ENCODE measurements at regions not wholly inside any gene's neighbourhood (a gene's known extent, or its start where the extent isn't known, plus 50 kb on each side); places are given as distances from the start of the nearest gene placed in this dataset.

GRCh38 chr2:53334610-53335009 lies 433.0 kb upstream of the CHAC2 start:
- no peaks in the 10 kb centered on the region for H4K20me1 ChIP-seq (ENCODE audit: control insufficient read depth, insufficient read depth)
- no peaks in the 10 kb centered on the region for H3K4me1 ChIP-seq (ENCODE audit: control insufficient read depth, insufficient read depth, low read length)
- H3K9me3 ChIP-seq (replicated peaks; ENCODE audit: control insufficient read depth, insufficient read depth, low read length), result no peaks in the 10 kb centered on the region
- H3K4me3 ChIP-seq, result no peak overlapping the region
- in situ Hi-C loops (cut with MboI) (no loop called here), intact Hi-C loops (cut with micrococcal nuclease; ENCODE audit: unreplicated experiment) (no loop called here)
- POLR2A ChIA-PET, result no interaction called here
- DNase-seq (ENCODE audit: low read depth, low spot score) (no peak), FAIRE-seq (no peak), ATAC-seq (no peak)
- CTCF ChIA-PET, result no interaction called here
- BruUV-seq (replicated peaks), result no TSS peak
- no peak overlapping the region for H3K4me2 ChIP-seq (ENCODE audit: control insufficient read depth, insufficient read depth)
- SMC1A ChIA-PET (ENCODE audit: uncharacterized antibody, unreplicated experiment), result no interaction called here
- H3K9ac ChIP-seq (ENCODE audit: control insufficient read depth, insufficient read depth, low read length), result no peak overlapping the region
- no peak overlapping the region for H3K27ac ChIP-seq (ENCODE audit: control insufficient read depth, insufficient read depth)
- H3K79me2 ChIP-seq (ENCODE audit: control insufficient read depth, insufficient read depth, low read length), result no peaks in the 10 kb centered on the region
- H3K27me3 ChIP-seq (replicated peaks in 1 of 2; ENCODE audit: control insufficient read depth in 2 of 2, insufficient read depth in 2 of 2, low read length in 1 of 2), result no peaks in the 10 kb centered on the region
- no peak overlapping the region for H2AFZ ChIP-seq (ENCODE audit: control insufficient read depth, low read depth, low read length)
- WGBS (ENCODE audit: insufficient coverage, insufficient replicate concordance, low lambda C conversion rate, missing lambda C conversion rate), result 1% methylated on average over 4 of the region's 4 CpGs
- RAD21 ChIA-PET (ENCODE audit: unreplicated experiment), result no interaction called here
- H3K36me3 ChIP-seq (ENCODE audit: control insufficient read depth in 2 of 2, insufficient read depth in 2 of 2, low read length in 1 of 2), result no peaks in the 10 kb centered on the region
- TF ChIP-seq PRDM15 (CRISPR knock-in tag; IDR thresholded peaks at IDR 0.05), result no peak
- TF ChIP-seq BCL3 (IDR thresholded peaks at IDR 0.05; ENCODE audit: borderline replicate concordance, insufficient read depth, low read depth, low read length, poor library complexity, severe bottlenecking), result no peak
- no peak for TF ChIP-seq ELK1 (IDR thresholded peaks at IDR 0.05; ENCODE audit: low read depth, low read length)
- TF ChIP-seq IKZF2 (IDR thresholded peaks at IDR 0.05), result no peak
- no peak for TF ChIP-seq TCF3 (IDR thresholded peaks at IDR 0.05; ENCODE audit: borderline replicate concordance, insufficient read depth, low read depth, low read length)
- TF ChIP-seq CUX1 (IDR thresholded peaks at IDR 0.05; ENCODE audit: insufficient replicate concordance, low read depth, low read length), result no peak
- no peak for TF ChIP-seq BACH1 (IDR thresholded peaks at IDR 0.05; ENCODE audit: borderline replicate concordance)
- TF ChIP-seq NFYB (IDR thresholded peaks at IDR 0.05; ENCODE audit: insufficient read depth, low read depth, low read length), result no peak
- no peak for TF ChIP-seq MTA2 (IDR thresholded peaks at IDR 0.05; ENCODE audit: low read depth)
- no peak for TF ChIP-seq MEF2B (IDR thresholded peaks at IDR 0.05; ENCODE audit: partially characterized antibody, poor library complexity, severe bottlenecking)
- TF ChIP-seq POU2F2 (IDR thresholded peaks at IDR 0.05; ENCODE audit: borderline replicate concordance, low read depth, low read length), result no peak
- no peak for TF ChIP-seq POLR2A (IDR thresholded peaks at IDR 0.05; ENCODE audit: low read depth, low read length)
- no peak for TF ChIP-seq KDM1A (IDR thresholded peaks at IDR 0.05; ENCODE audit: borderline replicate concordance)
- no peak for TF ChIP-seq RB1 (IDR thresholded peaks at IDR 0.05; ENCODE audit: borderline replicate concordance)
